HG02642 (cell line): ENCODE measurements at regions not wholly inside any gene's neighbourhood (a gene's known extent, or its start where the extent isn't known, plus 50 kb on each side); places are given as distances from the start of the nearest gene placed in this dataset.

Source experiments
- ATAC-seq: cut with Tn5 transposase; IDR thresholded peaks from one replicate; pipeline ENCODE4 v1.9.1; 2021; ENCODE audit warnings: mild to moderate bottlenecking; ENCODE audit not compliant: unreplicated experiment, poor library complexity

- no peak for ATAC-seq
These were observed 734.1 kb upstream of the TENM3 start for GRCh38 chr4:181509073-181509472.

- ATAC-seq, result no peak
These were observed 725.7 kb upstream of the TENM3 start for GRCh38 chr4:181517491-181517890.

- ATAC-seq, result no peak
These were observed 722.4 kb upstream of the TENM3 start for GRCh38 chr4:181520790-181521189.

GRCh38 chr4:181523973-181524372, 719.2 kb upstream of the TENM3 start:
- ATAC-seq, result no peak

GRCh38 chr4:181524499-181524898, 718.7 kb upstream of the TENM3 start:
- ATAC-seq, result no peak

- ATAC-seq, result no peak
These were observed 717.6 kb upstream of the TENM3 start for GRCh38 chr4:181525634-181526033.

- ATAC-seq, result no peak
These were observed 714.5 kb upstream of the TENM3 start for GRCh38 chr4:181528570-181529184.

GRCh38 chr4:181529537-181529936, 713.7 kb upstream of the TENM3 start:
- no peak for ATAC-seq

GRCh38 chr4:181536196-181536746, 706.9 kb upstream of the TENM3 start:
- no peak for ATAC-seq

GRCh38 chr4:181536811-181537434, 706.3 kb upstream of the TENM3 start:
- no peak for ATAC-seq

GRCh38 chr4:181538431-181538830, 704.8 kb upstream of the TENM3 start:
- ATAC-seq, result no peak

- ATAC-seq, result no peak
These were observed 701.8 kb upstream of the TENM3 start for GRCh38 chr4:181541396-181541795.

- no peak for ATAC-seq
These were observed 694.2 kb upstream of the TENM3 start for GRCh38 chr4:181548873-181549575.

GRCh38 chr4:181549576-181550188, 693.5 kb upstream of the TENM3 start:
- ATAC-seq, result no peak

GRCh38 chr4:181550381-181550780, 692.8 kb upstream of the TENM3 start:
- ATAC-seq, result no peak

- no peak for ATAC-seq
These were observed 683.6 kb upstream of the TENM3 start for GRCh38 chr4:181559637-181560036.

GRCh38 chr4:181562399-181562798, 680.8 kb upstream of the TENM3 start:
- ATAC-seq, result no peak

GRCh38 chr4:181564625-181565024, 678.6 kb upstream of the TENM3 start:
- ATAC-seq, result no peak

GRCh38 chr4:181566490-181566889, 676.7 kb upstream of the TENM3 start:
- ATAC-seq, result no peak

GRCh38 chr4:181569553-181569952, 673.6 kb upstream of the TENM3 start:
- no peak for ATAC-seq

GRCh38 chr4:181578911-181579310, 664.3 kb upstream of the TENM3 start:
- no peak for ATAC-seq
